GM20000 (cell line): ENCODE measurements at regions not wholly inside any gene's neighbourhood (a gene's known extent, or its start where the extent isn't known, plus 50 kb on each side); places are given as distances from the start of the nearest gene placed in this dataset.

ENCODE experiments used
- DNase-seq: peaks from one replicate; pipeline ENCODE4 v3.0.0; 2012; ENCODE audit warnings: low spot score
- TF ChIP-seq, protein P1 (sequence below): IDR thresholded peaks from 2 replicates; pipeline ENCODE4 v1.5.1; 2012; ENCODE audit warnings: mild to moderate bottlenecking, control low read depth; ENCODE audit errors: extremely low read depth, missing control alignments

DNA sequence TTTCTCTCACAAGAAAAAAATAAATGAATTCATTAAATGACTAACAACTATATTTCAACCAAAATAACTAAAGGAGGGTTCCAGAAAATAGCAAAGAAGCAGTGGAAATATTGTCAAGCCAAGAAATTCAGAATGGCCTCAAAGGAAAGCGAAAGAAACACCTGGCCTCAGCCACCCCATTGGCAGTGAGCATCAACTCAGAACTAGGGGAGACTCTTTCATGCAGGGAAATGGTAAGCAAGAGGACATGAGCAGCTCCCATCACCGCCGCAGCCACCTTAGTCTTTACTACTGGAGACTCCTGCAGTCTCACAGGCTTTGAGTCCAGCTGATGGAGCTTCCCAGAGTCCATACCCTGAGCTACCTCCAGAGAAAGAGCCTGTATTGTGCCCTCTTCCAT is 343.9 kb upstream of the GRAMD2B start:
- DNase-seq: no peak
- TF ChIP-seq, protein P1, sequence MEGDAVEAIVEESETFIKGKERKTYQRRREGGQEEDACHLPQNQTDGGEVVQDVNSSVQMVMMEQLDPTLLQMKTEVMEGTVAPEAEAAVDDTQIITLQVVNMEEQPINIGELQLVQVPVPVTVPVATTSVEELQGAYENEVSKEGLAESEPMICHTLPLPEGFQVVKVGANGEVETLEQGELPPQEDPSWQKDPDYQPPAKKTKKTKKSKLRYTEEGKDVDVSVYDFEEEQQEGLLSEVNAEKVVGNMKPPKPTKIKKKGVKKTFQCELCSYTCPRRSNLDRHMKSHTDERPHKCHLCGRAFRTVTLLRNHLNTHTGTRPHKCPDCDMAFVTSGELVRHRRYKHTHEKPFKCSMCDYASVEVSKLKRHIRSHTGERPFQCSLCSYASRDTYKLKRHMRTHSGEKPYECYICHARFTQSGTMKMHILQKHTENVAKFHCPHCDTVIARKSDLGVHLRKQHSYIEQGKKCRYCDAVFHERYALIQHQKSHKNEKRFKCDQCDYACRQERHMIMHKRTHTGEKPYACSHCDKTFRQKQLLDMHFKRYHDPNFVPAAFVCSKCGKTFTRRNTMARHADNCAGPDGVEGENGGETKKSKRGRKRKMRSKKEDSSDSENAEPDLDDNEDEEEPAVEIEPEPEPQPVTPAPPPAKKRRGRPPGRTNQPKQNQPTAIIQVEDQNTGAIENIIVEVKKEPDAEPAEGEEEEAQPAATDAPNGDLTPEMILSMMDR: no peak

DNA sequence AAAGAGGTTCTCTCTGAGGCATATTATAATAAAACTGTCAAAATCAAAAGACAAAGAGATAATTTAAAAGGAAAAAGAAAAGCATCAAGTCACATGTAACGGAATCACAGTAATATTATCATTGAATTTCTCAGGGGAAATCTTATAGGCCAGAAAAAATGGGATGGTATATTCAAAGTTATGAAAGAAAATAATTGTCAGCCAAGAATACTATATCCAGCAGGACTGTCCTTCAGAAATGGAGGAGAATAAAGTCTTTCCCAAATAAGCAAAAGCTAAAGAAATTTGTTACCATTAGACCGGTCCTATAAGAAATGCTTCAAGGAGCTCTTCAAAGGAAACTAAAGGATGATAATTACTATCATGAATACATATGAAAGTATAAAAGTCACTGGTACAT is 342.0 kb upstream of the GRAMD2B start:
- DNase-seq: no peak
- TF ChIP-seq, protein P1: no peak

DNA sequence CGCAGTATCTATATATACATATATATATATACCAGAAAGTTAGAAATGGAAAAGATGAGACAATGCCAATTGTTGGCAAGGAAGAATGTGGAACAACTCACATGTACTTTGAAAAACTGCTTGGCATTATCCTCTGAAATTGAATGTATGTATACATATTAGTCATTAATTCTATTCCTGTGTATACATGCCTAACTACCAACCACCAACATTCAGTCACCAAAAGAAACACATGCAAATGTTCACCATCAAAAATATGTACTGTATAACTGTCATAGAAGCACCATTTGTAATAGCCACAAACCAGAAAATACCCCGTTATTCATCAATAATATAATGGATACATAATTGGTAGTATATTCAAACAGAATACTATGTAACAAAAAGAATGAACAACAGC is 330.2 kb upstream of the GRAMD2B start:
- TF ChIP-seq, protein P1: no peak
- no peak for DNase-seq

DNA sequence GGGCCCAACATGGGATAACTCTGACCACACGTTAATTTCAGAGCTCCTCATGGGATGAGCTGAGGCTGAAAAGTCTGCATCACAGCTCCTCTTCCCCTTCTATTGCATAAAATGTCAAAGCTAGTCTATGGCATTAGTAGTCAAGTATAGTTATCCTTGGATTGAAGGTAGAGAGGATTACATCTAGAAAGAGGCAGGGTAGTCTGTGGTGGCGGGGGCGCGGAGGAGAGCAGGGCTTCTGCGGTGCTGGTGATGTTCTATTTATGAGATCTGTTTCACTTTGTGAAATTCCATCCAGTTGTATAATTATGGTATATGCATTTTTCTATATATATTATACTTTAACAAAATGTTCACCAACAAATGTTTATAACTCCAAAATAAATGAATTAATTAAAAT is 329.5 kb upstream of the GRAMD2B start:
- TF ChIP-seq, protein P1: no peak
- DNase-seq: no peak

DNA sequence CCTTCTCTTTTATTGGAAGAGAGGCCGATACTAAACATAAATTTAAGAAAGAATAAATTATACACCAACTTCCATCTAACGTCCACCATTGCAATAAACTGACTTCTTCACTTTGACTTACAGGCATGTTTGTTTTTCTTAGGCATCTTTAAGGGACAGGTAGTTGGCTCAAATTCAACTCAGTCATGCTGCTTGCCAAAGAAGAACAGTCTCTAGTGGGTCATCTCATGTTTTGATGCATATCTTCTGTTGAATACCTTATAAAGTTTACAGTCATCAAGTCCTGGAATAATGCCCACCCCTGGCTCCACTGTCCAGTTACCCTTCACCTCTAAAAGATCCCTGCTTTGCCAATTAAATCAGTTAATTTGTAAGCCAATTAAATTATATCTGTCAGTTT is 328.2 kb upstream of the GRAMD2B start:
- DNase-seq: no peak
- TF ChIP-seq, protein P1: no peak

DNA sequence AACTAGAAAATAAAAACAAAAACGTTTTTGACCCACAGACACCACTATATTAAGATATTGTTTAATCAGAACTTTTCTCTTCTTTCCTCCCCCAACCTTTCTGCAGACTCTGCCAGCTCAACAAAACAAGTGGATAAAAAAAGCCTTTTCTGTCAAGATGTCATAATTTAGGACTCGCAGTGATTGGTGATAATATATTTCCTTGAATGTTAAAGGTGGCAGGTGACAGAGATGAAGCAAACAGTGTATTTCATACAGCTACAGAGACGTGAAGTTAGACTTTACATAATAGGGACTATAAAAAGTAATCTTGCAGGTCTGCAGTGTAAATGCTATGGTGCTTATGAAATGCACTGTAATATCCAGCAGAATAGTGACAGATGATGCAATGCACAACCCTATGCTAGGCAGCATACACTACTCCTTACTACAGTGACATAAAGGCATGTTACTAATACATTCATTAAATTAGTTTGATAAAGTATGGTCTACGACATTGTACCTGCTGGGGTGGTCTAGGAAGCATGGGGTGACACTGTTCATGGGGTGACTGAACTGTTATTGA is 326.7 kb upstream of the GRAMD2B start:
- DNase-seq: no peak
- TF ChIP-seq, protein P1: no peak

DNA sequence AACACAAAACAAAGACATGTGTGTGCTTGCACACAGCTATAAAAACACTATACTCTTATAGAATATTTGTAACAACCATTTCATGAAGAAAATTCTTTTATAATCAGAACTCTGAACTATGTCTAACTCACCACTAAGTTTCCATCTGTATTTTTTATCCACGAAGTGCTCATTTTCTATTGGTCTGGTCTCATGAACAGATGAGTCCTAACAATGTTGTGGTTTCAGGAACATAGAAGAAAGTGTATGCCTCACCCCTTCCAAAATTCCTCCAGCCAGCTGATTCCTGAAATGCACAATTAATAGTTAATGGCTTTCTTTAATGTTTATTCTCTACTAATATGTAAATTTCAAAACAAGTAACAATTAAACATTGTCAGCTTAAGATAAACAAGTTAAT is 325.3 kb upstream of the GRAMD2B start:
- no peak for DNase-seq
- TF ChIP-seq, protein P1: no peak
